ENCODE measurements at regions not wholly inside any gene's neighbourhood (a gene's known extent, or its start where the extent isn't known, plus 50 kb on each side); places are given as distances from the start of the nearest gene placed in this dataset.

GRCh38 chr13:105446197-105446596 is 1089.3 kb downstream of the EFNB2 start:
- no peak overlapping the region for H3K9ac ChIP-seq (ENCODE audit: low read depth, low read length)
- no peak overlapping the region for H4K91ac ChIP-seq (ENCODE audit: insufficient read depth, low read depth, low read length)
- peak overlapping the region in 1 of 2 experiments; percentile 38; a peak in 1 of 4 replicates for H4K8ac ChIP-seq (ENCODE audit: low read depth in 2 of 2, low read length in 2 of 2)
- no peak overlapping the region for H3K18ac ChIP-seq (ENCODE audit: low read depth, low read length)
- H2AK5ac ChIP-seq (ENCODE audit: low read depth, low read length): no peak overlapping the region
- H3K9me1 ChIP-seq (ENCODE audit: insufficient read depth, low read length): no peaks in the 10 kb centered on the region
- dilution Hi-C loops (cut with HindIII; ENCODE audit: low sequenced_read_pairs, unreplicated experiment) (no loop called here), intact Hi-C loops (cut with micrococcal nuclease) (loop anchor here (10.0 kb wide), 1 partner anchor 1089 kb away; the partner anchor contains the start of gene EFNB2), in situ Hi-C loops (cut with MboI; ENCODE audit: low sequenced_read_pairs) (loop anchor here (25.0 kb wide), 1 partner anchor 1091 kb away; the partner anchor contains the start of gene EFNB2)
- no peak overlapping the region for H3K4ac ChIP-seq (ENCODE audit: low read depth, low read length)
- CTCF ChIA-PET: interaction anchor here (1.0 kb wide), 1 partner anchor 13 kb away, joined by 3 read pairs; no protein-coding TSS in a partner anchor
- H2AK9ac ChIP-seq (replicated peaks; ENCODE audit: low read depth, low read length, poor library complexity): no peak overlapping the region
- H4K20me1 ChIP-seq (ENCODE audit: insufficient read depth, low read length): no peaks in the 10 kb centered on the region
- POLR2A ChIA-PET (ENCODE audit: unreplicated experiment): no interaction called here
- no peak overlapping the region for H2BK5ac ChIP-seq (ENCODE audit: low read depth, low read length, poor library complexity, severe bottlenecking)
- ATAC-seq (ENCODE audit: low read depth) (peak; percentile 75), DNase-seq (peak; percentile 54)
- no peaks in the 10 kb centered on the region for H3K27me3 ChIP-seq (ENCODE audit: control insufficient read depth, insufficient read depth, low read length)
- H2AFZ ChIP-seq (replicated peaks; ENCODE audit: low read length, poor library complexity): no peak overlapping the region
- no peak overlapping the region for H3K23ac ChIP-seq (ENCODE audit: low read depth, low read length)
- no peak overlapping the region for H2BK120ac ChIP-seq (ENCODE audit: low read depth, low read length)
- H4K5ac ChIP-seq (ENCODE audit: low read depth, low read length): peak overlapping the region; percentile 49; the same call in 1 of the 2 replicates
- H3K4me3 ChIP-seq (ENCODE audit: insufficient read depth, low read depth, low read length): no peak overlapping the region
- H3K14ac ChIP-seq (replicated peaks; ENCODE audit: low read depth, low read length): no peak overlapping the region
- no TSS peak for BruUV-seq (replicated peaks)
- H2BK15ac ChIP-seq (ENCODE audit: low read depth, low read length): no peak overlapping the region
- no peaks in the 10 kb centered on the region for H3K79me1 ChIP-seq (ENCODE audit: low read depth in 1 of 2, low read length in 2 of 2)
- TF ChIP-seq BHLHE40 (IDR thresholded peaks at IDR 0.05; ENCODE audit: low read depth, low read length): peak; percentile 87
- no peak for TF ChIP-seq MXI1 (IDR thresholded peaks at IDR 0.05; ENCODE audit: borderline replicate concordance, low read depth, low read length)
- no peak for TF ChIP-seq POLR2A (IDR thresholded peaks at IDR 0.05; ENCODE audit: low read depth, low read length)
- no peak for TF ChIP-seq CHD1 (IDR thresholded peaks at IDR 0.05; ENCODE audit: low read depth, low read length)
- TF ChIP-seq SMC3 (IDR thresholded peaks at IDR 0.05; ENCODE audit: low read depth, low read length): no peak
- no peak for TF ChIP-seq CTCF (conservative IDR thresholded peaks at IDR 0.05; ENCODE audit: low read depth, low read length)
- TF ChIP-seq NFE2L2 (IDR thresholded peaks at IDR 0.05; ENCODE audit: low read depth, low read length): no peak
- peak; percentile 76 for TF ChIP-seq USF2 (IDR thresholded peaks at IDR 0.05; ENCODE audit: low read depth, low read length)
- WGBS, 2 experiments (ENCODE audit: extremely low coverage in 2 of 2, insufficient read length in 1 of 2): 0% methylated on average over 1 of the region's 4 CpGs; no CpG with 5 or more reads in 1 of the 2 experiments
- H3K56ac ChIP-seq (ENCODE audit: extremely low read depth, insufficient read depth, low read length): no peak overlapping the region
- no peaks in the 10 kb centered on the region for H3K36me3 ChIP-seq (ENCODE audit: control insufficient read depth, insufficient read depth, low read length)
- no peaks in the 10 kb centered on the region for H3K4me1 ChIP-seq (ENCODE audit: control insufficient read depth, insufficient read depth, low read length)
- H3K4me2 ChIP-seq (ENCODE audit: low read depth, low read length): peak overlapping the region; percentile 97
- no peak overlapping the region for H3K27ac ChIP-seq (ENCODE audit: insufficient read depth, low read length)
- no peaks in the 10 kb centered on the region for H3K9me3 ChIP-seq (ENCODE audit: control insufficient read depth, insufficient read depth, low read length)
- H2BK20ac ChIP-seq (ENCODE audit: low read depth, low read length): no peak overlapping the region

Data from IMR-90 (cell line).